HepG2 (cell line): ENCODE measurements at regions not wholly inside any gene's neighbourhood (a gene's known extent, or its start where the extent isn't known, plus 50 kb on each side); places are given as distances from the start of the nearest gene placed in this dataset.
"Not testable (repeated sequence)": the region's sequence is repeated elsewhere in the genome, so short reads cannot be mapped to it uniquely, and the experiment has no call there.

Experiments
- ATAC-seq: fragments of 200-7000 bp; cut with Tn5 transposase; 3 replicates; pipeline ENCODE4 v1.9.1; 2020; ENCODE audit warnings: mild to moderate bottlenecking, moderate library complexity
- BruUV-seq: library from RNA; stranded (reverse); fragments of 400-500 nt; replicated peaks from 2 replicates; lab custom pipeline; 2021; lab: Mats Ljungman, UMichigan
- CTCF ChIA-PET: fragments of 300-600 bp; formaldehyde crosslinking; extraction: SDS; loops from one replicate; lab custom pipeline; 2021; ENCODE audit warnings: low total read pairs, inconsistent platforms, low intra/inter-chr PET ratio; lab: Yijun Ruan, JAX
- POLR2A ChIA-PET: fragments of 350-600 bp; sonication (Branson Sonifier 250); formaldehyde crosslinking; loops from one replicate; lab custom pipeline; 2020; ENCODE audit warnings: antibody characterized with exemption, inconsistent platforms; lab: Yijun Ruan, JAX
- DNase-seq: peaks from one replicate; pipeline ENCODE4 v3.0.0-alpha.2; 2015; ENCODE audit warnings: low spot score
- FAIRE-seq: peaks from 3 replicates; lab custom pipeline; 2011; peaks lifted over from hg19 to GRCh38; lab: Jason Lieb, UNC
- H2AFZ ChIP-seq: one replicate; pipeline ENCODE4 v1.6.1; 2011; ENCODE audit warnings: low read length, inconsistent platforms
- H3K27ac ChIP-seq: fragments of 300-600 bp; 3 replicates; pipeline ENCODE4 v1.8.0; 2011; ENCODE audit warnings: mixed run types, mild to moderate bottlenecking, mixed read lengths, low read length, inconsistent platforms; ENCODE audit not compliant: insufficient read depth; ENCODE audit errors: extremely low read length
- H3K27me3 ChIP-seq, 2 experiments: fragments of 200-600 bp in 1 of 2; 2 replicates in 1 of 2; 3 replicates in 1 of 2; pipeline versions ENCODE4 v1.6.0 to v1.8.0; 2011; ENCODE audit warnings: low read length in 2 of 2, mild to moderate bottlenecking in 2 of 2, moderate library complexity in 2 of 2, inconsistent platforms in 1 of 2; ENCODE audit not compliant: insufficient read depth in 2 of 2, control insufficient read depth in 1 of 2
- H3K36me3 ChIP-seq, 2 experiments: fragments of 200-600 bp in 1 of 2; replicated peaks in 1 of 2; 2 replicates in 1 of 2; 3 replicates in 1 of 2; pipeline versions ENCODE4 v1.5.1 to v1.8.0; 2011; ENCODE audit warnings: low read length in 2 of 2, inconsistent platforms in 1 of 2; ENCODE audit not compliant: insufficient read depth in 2 of 2, control insufficient read depth in 1 of 2
- H3K4me1 ChIP-seq: 2 replicates; pipeline ENCODE4 v1.5.1; 2012; ENCODE audit warnings: low read length, inconsistent platforms; ENCODE audit not compliant: insufficient read depth
- H3K4me2 ChIP-seq: 2 replicates; pipeline ENCODE4 v1.6.0; 2011; ENCODE audit warnings: low read depth, low read length, inconsistent platforms
- H3K4me3 ChIP-seq, 3 experiments: fragments of 200-600 bp in 1 of 3; sonication (generic), shearing (Covaris generic) in 1 of 3; replicated peaks in 1 of 3; 2 replicates each; pipeline ENCODE4 v1.5.1; 2011 to 2016; ENCODE audit warnings: low read length in 3 of 3, inconsistent platforms in 2 of 3, low read depth in 2 of 3, mild to moderate bottlenecking in 2 of 3, control low read depth in 1 of 3, mixed read lengths in 1 of 3; ENCODE audit not compliant: insufficient read depth in 1 of 3
- H3K79me2 ChIP-seq: one replicate; pipeline ENCODE4 v1.6.1; 2011; ENCODE audit warnings: low read length, inconsistent platforms; ENCODE audit not compliant: insufficient read depth
- H3K9ac ChIP-seq: 2 replicates; pipeline ENCODE4 v1.6.0; 2011; ENCODE audit warnings: mild to moderate bottlenecking, low read depth, low read length, inconsistent platforms; ENCODE audit not compliant: insufficient read depth
- H3K9me3 ChIP-seq: 2 replicates; pipeline ENCODE4 v1.5.1; 2012; ENCODE audit warnings: mild to moderate bottlenecking, low read length
- H4K20me1 ChIP-seq: 2 replicates; pipeline ENCODE4 v1.6.0; 2011; ENCODE audit warnings: inconsistent platforms, mild to moderate bottlenecking, low read length, moderate library complexity; ENCODE audit not compliant: insufficient read depth
- WGBS: methylation state at CpG from one replicate; pipeline ENCODE4 v1.1.6; 2017; ENCODE audit warnings: low lambda C conversion rate; 5-methylcytosine and 5-hydroxymethylcytosine counted together
- in situ Hi-C: cut with HindIII; loops from 2 replicates; pipeline ENCODE4 v1.10.0; 2017; ENCODE audit warnings: low pct_unique_long_range_greater_than_20kb; ENCODE audit not compliant: extremely low pct_ligation_motif_present
- intact Hi-C: fragments of 100-400 bp; cut with micrococcal nuclease; formaldehyde crosslinking; loops from one replicate; pipeline ENCODE4 v1.10.0; 2022; ENCODE audit not compliant: unreplicated experiment

- 96% methylated on average over 6 of the region's 6 CpGs for WGBS
- ATAC-seq, H3K4me2 ChIP-seq, H3K27ac ChIP-seq, CTCF ChIA-PET, H4K20me1 ChIP-seq, H3K4me1 ChIP-seq, DNase-seq, BruUV-seq, POLR2A ChIA-PET, FAIRE-seq, H3K9ac ChIP-seq, H3K27me3 ChIP-seq, in situ Hi-C loops, H2AFZ ChIP-seq, H3K9me3 ChIP-seq, intact Hi-C loops, H3K36me3 ChIP-seq, H3K4me3 ChIP-seq, H3K79me2 ChIP-seq: not testable (repeated sequence)
These were observed 145.8 kb downstream of the BCL2L11 start for GRCh38 chr2:111266556-111266955.

DNA sequence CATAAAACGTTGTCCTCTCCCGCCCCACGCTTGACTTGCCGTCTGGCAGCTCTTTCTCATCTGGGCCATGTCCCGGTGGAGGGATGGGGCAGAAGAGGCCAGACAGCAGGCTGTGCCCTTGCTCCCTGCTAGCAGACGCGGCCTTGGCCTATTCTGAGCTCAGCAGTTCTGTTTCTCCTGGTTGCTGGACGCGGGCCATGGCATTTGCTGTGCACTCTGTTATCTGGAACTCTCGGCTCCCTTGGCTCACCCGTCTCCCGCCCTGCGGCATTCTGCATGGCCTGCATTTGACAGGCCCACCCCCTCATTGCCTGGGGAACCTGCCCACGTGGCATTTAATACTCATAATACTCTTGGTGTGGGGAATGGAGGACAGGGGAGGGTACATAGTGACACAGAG, 146.3 kb downstream of the BCL2L11 start:
- H3K4me1 ChIP-seq, H3K27ac ChIP-seq, DNase-seq, ATAC-seq, intact Hi-C loops, POLR2A ChIA-PET, H3K79me2 ChIP-seq, H3K27me3 ChIP-seq, H2AFZ ChIP-seq, H4K20me1 ChIP-seq, in situ Hi-C loops, H3K9me3 ChIP-seq, BruUV-seq, FAIRE-seq, H3K9ac ChIP-seq, H3K36me3 ChIP-seq, CTCF ChIA-PET, H3K4me3 ChIP-seq, H3K4me2 ChIP-seq: not testable (repeated sequence)
- 87% methylated on average over 8 of the region's 14 CpGs for WGBS

GRCh38 chr2:111269761-111270323, 149.1 kb downstream of the BCL2L11 start:
- H4K20me1 ChIP-seq, H3K9me3 ChIP-seq, H3K27ac ChIP-seq, ATAC-seq, BruUV-seq, H3K27me3 ChIP-seq, H3K36me3 ChIP-seq, intact Hi-C loops, H3K9ac ChIP-seq, H3K79me2 ChIP-seq, H3K4me1 ChIP-seq, CTCF ChIA-PET, H3K4me3 ChIP-seq, DNase-seq, H2AFZ ChIP-seq, H3K4me2 ChIP-seq, POLR2A ChIA-PET, in situ Hi-C loops: not testable (repeated sequence)
- peak; percentile 65 for FAIRE-seq
- no CpG with 5 or more reads among the region's 4 CpGs for WGBS

DNA sequence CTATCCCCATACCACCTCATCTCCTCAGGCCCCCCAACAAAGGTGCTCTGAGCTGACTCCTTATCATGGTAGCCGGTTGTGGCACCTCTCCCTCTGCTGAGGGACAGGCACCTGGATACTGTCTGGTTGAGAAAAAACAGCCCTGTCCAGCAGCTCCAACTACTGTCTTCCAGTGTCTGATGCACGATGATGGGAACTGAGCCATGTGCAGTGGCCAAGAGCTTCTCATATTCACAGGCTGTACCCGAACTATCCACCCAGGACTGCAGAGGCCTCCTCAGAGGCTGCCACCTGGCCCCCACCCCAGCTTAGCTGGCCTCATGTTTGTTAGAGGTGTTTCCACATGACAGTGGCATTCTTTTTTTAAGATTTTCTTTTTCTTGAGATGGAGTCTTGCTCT, 149.9 kb downstream of the BCL2L11 start:
- H3K4me3 ChIP-seq, intact Hi-C loops, H3K27me3 ChIP-seq, H3K9ac ChIP-seq, H3K4me1 ChIP-seq, H3K9me3 ChIP-seq, ATAC-seq, H3K4me2 ChIP-seq, FAIRE-seq, POLR2A ChIA-PET, in situ Hi-C loops, H3K79me2 ChIP-seq, DNase-seq, H2AFZ ChIP-seq, BruUV-seq, CTCF ChIA-PET, H3K27ac ChIP-seq, H4K20me1 ChIP-seq, H3K36me3 ChIP-seq: not testable (repeated sequence)
- WGBS = 94% methylated on average over 2 of the region's 3 CpGs
